ENCODE measurements at regions not wholly inside any gene's neighbourhood (a gene's known extent, or its start where the extent isn't known, plus 50 kb on each side); places are given as distances from the start of the nearest gene placed in this dataset.

- no peak for TF ChIP-seq CTCF (IDR thresholded peaks at IDR 0.05; ENCODE audit: insufficient read depth, low read length, poor library complexity, severe bottlenecking)
- no peak overlapping the region for H3K4me3 ChIP-seq (ENCODE audit: low read depth, low read length)
- H3K36me3 ChIP-seq (ENCODE audit: control insufficient read depth, insufficient read depth, low read length): no peaks in the 10 kb centered on the region
- no peak for DNase-seq (ENCODE audit: low read depth)
- no peaks in the 10 kb centered on the region for H3K27me3 ChIP-seq (ENCODE audit: control insufficient read depth, insufficient read depth, low read length)
These were observed 182.8 kb upstream of the AGAP1 start for GRCh38 chr2:235311044-235311443.

GRCh38 chr2:235312571-235312970, 181.3 kb upstream of the AGAP1 start:
- no peak for TF ChIP-seq CTCF (IDR thresholded peaks at IDR 0.05; ENCODE audit: insufficient read depth, low read length, poor library complexity, severe bottlenecking)
- Histone ChIP-seq H3K4me3 (ENCODE audit: low read depth, low read length) (no peak overlapping the region), H3K36me3 (ENCODE audit: control insufficient read depth, insufficient read depth, low read length) (no peaks in the 10 kb centered on the region), H3K27me3 (ENCODE audit: control insufficient read depth, insufficient read depth, low read length) (no peaks in the 10 kb centered on the region)
- DNase-seq (ENCODE audit: low read depth): no peak

GRCh38 chr2:235314371-235314930, 179.4 kb upstream of the AGAP1 start:
- Histone ChIP-seq H3K27me3 (ENCODE audit: control insufficient read depth, insufficient read depth, low read length) (no peaks in the 10 kb centered on the region), H3K36me3 (ENCODE audit: control insufficient read depth, insufficient read depth, low read length) (no peaks in the 10 kb centered on the region), H3K4me3 (ENCODE audit: low read depth, low read length) (no peak overlapping the region)
- no peak for TF ChIP-seq CTCF (IDR thresholded peaks at IDR 0.05; ENCODE audit: insufficient read depth, low read length, poor library complexity, severe bottlenecking)
- no peak for DNase-seq (ENCODE audit: low read depth)

GRCh38 chr2:235319095-235319494, 174.7 kb upstream of the AGAP1 start:
- no peak overlapping the region for H3K4me3 ChIP-seq (ENCODE audit: low read depth, low read length)
- DNase-seq (ENCODE audit: low read depth): no peak
- no peaks in the 10 kb centered on the region for H3K36me3 ChIP-seq (ENCODE audit: control insufficient read depth, insufficient read depth, low read length)
- no peaks in the 10 kb centered on the region for H3K27me3 ChIP-seq (ENCODE audit: control insufficient read depth, insufficient read depth, low read length)
- TF ChIP-seq CTCF (IDR thresholded peaks at IDR 0.05; ENCODE audit: insufficient read depth, low read length, poor library complexity, severe bottlenecking): no peak

GRCh38 chr2:235320326-235320725, 173.5 kb upstream of the AGAP1 start:
- TF ChIP-seq CTCF (IDR thresholded peaks at IDR 0.05; ENCODE audit: insufficient read depth, low read length, poor library complexity, severe bottlenecking): no peak
- no peak for DNase-seq (ENCODE audit: low read depth)
- H3K4me3 ChIP-seq (ENCODE audit: low read depth, low read length): no peak overlapping the region
- no peaks in the 10 kb centered on the region for H3K36me3 ChIP-seq (ENCODE audit: control insufficient read depth, insufficient read depth, low read length)
- peaks cover 2% of the 10 kb centered on the region for H3K27me3 ChIP-seq (ENCODE audit: control insufficient read depth, insufficient read depth, low read length)

- Histone ChIP-seq H3K36me3 (ENCODE audit: control insufficient read depth, insufficient read depth, low read length) (no peaks in the 10 kb centered on the region), H3K4me3 (ENCODE audit: low read depth, low read length) (no peak overlapping the region), H3K27me3 (ENCODE audit: control insufficient read depth, insufficient read depth, low read length) (peaks cover 2% of the 10 kb centered on the region)
- no peak for TF ChIP-seq CTCF (IDR thresholded peaks at IDR 0.05; ENCODE audit: insufficient read depth, low read length, poor library complexity, severe bottlenecking)
- DNase-seq (ENCODE audit: low read depth): no peak
These were observed 169.5 kb upstream of the AGAP1 start for GRCh38 chr2:235324324-235324723.

Data from kidney epithelial cell (primary cell).